ENCODE measurements at regions not wholly inside any gene's neighbourhood (a gene's known extent, or its start where the extent isn't known, plus 50 kb on each side); places are given as distances from the start of the nearest gene placed in this dataset.

DNA sequence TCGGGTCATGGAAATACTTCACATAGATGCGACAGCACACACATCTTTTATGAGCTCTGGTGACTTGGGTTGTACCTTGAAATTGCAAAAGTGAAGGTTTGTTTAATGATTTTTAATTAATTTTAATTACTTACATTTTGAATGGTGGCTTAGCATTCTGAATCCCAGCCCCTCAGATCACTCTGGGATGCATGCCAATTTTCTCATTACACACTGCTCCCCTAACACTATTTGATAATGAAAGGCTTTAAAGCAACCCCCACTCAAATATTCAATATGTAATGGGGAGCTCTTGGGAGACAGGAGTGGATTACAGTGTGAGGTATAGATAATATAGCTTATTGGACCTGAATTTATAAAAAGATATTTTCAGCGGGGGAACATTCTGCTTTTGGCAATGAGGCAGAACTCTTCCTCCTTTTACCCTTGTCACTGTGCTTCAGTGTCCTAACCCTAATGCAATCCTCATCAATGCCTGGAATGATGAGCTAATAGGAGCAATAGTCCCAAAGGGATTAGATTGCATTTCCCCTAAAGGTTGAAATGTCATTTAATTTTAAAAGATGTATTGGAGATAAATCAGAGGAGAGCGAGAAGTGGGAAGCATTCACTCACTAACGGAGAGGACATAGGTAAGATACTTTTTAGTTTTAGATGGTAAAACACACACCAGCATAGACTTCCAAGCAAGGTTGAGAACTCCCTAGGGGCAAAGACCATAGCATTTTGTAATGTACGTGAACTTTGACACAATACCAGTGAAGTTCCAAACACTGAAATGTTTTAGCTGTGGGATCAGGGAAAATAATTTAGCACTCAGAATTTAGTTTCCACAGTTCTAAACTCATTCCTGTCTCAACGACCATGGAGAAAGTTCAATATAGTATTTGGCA is 384.1 kb upstream of the PLXNA2 start:
- ChIA-PET POLR2A (interaction anchor here (0.6 kb wide), 1 partner anchor 176 kb away, joined by 3 read pairs; no protein-coding TSS in a partner anchor), CTCF (interaction anchor here (0.7 kb wide), 1 partner anchor 10 kb away, joined by 3 read pairs; no protein-coding TSS in a partner anchor)
- no peaks in the 10 kb centered on the region for H3K9me3 ChIP-seq (ENCODE audit: control insufficient read depth, insufficient read depth, low read depth, low read length)
- no peaks in the 10 kb centered on the region for H3K4me1 ChIP-seq (ENCODE audit: control insufficient read depth, insufficient read depth, low read length)
- H3K27ac ChIP-seq (ENCODE audit: extremely low read depth, low read depth, low read length), result no peak overlapping the region
- no peak overlapping the region for H3K4me3 ChIP-seq (ENCODE audit: low read depth, low read length)
- H3K36me3 ChIP-seq (ENCODE audit: control insufficient read depth in 2 of 2, insufficient read depth in 1 of 2, low read length in 2 of 2), result no peaks in the 10 kb centered on the region
- TF ChIP-seq ZNF626 (tag by site-specific recombination; IDR thresholded peaks at IDR 0.05) (no peak), GFI1B (tag by site-specific recombination; IDR thresholded peaks at IDR 0.05) (no peak), ZNF707 (tag by site-specific recombination; IDR thresholded peaks at IDR 0.05) (no peak), TCF7L2 (IDR thresholded peaks at IDR 0.05; ENCODE audit: borderline replicate concordance, low read depth, low read length) (no peak), ZNF747 (tag by site-specific recombination; IDR thresholded peaks at IDR 0.05) (no peak), ZNF549 (tag by site-specific recombination; IDR thresholded peaks at IDR 0.05) (no peak), ZNF140 (tag by site-specific recombination; IDR thresholded peaks at IDR 0.05) (no peak), ZNF341 (tag by site-specific recombination; IDR thresholded peaks at IDR 0.05; ENCODE audit: low read depth) (no peak), ZNF776 (tag by site-specific recombination; IDR thresholded peaks at IDR 0.05; ENCODE audit: borderline replicate concordance) (no peak), ZNF114 (tag by site-specific recombination; IDR thresholded peaks at IDR 0.05) (no peak), ZNF2 (tag by site-specific recombination; IDR thresholded peaks at IDR 0.05) (no peak)
- TF ChIP-seq, protein P1, sequence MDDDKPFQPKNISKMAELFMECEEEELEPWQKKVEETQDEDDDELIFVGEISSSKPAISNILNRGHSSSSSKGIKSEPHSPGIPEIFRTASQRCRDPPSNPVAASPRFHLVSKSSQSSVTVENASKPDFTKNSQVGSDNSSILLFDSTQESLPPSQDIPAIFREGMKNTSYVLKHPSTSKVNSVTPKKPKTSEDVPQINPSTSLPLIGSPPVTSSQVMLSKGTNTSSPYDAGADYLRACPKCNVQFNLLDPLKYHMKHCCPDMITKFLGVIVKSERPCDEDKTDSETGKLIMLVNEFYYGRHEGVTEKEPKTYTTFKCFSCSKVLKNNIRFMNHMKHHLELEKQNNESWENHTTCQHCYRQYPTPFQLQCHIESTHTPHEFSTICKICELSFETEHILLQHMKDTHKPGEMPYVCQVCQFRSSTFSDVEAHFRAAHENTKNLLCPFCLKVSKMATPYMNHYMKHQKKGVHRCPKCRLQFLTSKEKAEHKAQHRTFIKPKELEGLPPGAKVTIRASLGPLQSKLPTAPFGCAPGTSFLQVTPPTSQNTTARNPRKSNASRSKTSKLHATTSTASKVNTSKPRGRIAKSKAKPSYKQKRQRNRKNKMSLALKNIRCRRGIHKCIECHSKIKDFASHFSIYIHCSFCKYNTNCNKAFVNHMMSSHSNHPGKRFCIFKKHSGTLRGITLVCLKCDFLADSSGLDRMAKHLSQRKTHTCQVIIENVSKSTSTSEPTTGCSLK (tag by site-specific recombination; IDR thresholded peaks at IDR 0.05), result no peak
- TF ChIP-seq, protein P2, sequence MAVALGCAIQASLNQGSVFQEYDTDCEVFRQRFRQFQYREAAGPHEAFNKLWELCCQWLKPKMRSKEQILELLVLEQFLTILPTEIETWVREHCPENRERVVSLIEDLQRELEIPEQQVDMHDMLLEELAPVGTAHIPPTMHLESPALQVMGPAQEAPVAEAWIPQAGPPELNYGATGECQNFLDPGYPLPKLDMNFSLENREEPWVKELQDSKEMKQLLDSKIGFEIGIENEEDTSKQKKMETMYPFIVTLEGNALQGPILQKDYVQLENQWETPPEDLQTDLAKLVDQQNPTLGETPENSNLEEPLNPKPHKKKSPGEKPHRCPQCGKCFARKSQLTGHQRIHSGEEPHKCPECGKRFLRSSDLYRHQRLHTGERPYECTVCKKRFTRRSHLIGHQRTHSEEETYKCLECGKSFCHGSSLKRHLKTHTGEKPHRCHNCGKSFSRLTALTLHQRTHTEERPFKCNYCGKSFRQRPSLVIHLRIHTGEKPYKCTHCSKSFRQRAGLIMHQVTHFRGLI (tag by site-specific recombination; IDR thresholded peaks at IDR 0.05), result no peak

DNA sequence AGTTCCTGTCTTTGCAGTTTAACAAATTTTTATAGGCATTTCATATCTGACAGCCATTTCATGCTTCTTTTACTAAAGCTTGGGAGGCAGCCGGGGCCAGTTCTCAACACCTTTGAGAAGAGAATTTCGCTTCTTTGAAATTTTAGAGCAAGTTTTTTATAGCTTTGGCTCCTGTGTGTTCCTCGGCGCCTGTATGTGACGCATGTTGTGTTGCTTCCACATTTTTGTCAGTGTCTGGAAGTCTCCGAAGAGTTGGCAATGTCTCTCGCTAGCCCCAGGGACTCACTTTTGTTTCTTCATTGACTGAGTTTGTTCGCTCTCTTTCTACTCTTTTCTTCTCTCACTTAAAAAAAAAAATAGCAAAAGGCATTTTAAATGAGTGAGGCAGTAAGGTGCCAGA is 386.9 kb upstream of the PLXNA2 start:
- POLR2A ChIA-PET, result no interaction called here
- no peaks in the 10 kb centered on the region for H3K4me1 ChIP-seq (ENCODE audit: control insufficient read depth, insufficient read depth, low read length)
- H3K4me3 ChIP-seq (ENCODE audit: low read depth, low read length), result no peak overlapping the region
- H3K9me3 ChIP-seq (ENCODE audit: control insufficient read depth, insufficient read depth, low read depth, low read length), result no peaks in the 10 kb centered on the region
- no peaks in the 10 kb centered on the region for H3K36me3 ChIP-seq (ENCODE audit: control insufficient read depth in 2 of 2, insufficient read depth in 1 of 2, low read length in 2 of 2)
- H3K27ac ChIP-seq (ENCODE audit: extremely low read depth, low read depth, low read length), result no peak overlapping the region
- CTCF ChIA-PET, result interaction anchor here (0.6 to 0.9 kb wide), 4 partner anchors 50 to 637 kb away, joined by 3 read pairs; no protein-coding TSS in a partner anchor
- TF ChIP-seq ZEB2 (tag by site-specific recombination; IDR thresholded peaks at IDR 0.05), result no peak
- TF ChIP-seq REPIN1 (tag by site-specific recombination; IDR thresholded peaks at IDR 0.05; ENCODE audit: low read depth), result no peak
- no peak for TF ChIP-seq ZNF274 (IDR thresholded peaks at IDR 0.05; ENCODE audit: low read length)
- no peak for TF ChIP-seq ZNF274 (tag by site-specific recombination; IDR thresholded peaks at IDR 0.05; ENCODE audit: borderline replicate concordance)
- TF ChIP-seq, protein P3, sequence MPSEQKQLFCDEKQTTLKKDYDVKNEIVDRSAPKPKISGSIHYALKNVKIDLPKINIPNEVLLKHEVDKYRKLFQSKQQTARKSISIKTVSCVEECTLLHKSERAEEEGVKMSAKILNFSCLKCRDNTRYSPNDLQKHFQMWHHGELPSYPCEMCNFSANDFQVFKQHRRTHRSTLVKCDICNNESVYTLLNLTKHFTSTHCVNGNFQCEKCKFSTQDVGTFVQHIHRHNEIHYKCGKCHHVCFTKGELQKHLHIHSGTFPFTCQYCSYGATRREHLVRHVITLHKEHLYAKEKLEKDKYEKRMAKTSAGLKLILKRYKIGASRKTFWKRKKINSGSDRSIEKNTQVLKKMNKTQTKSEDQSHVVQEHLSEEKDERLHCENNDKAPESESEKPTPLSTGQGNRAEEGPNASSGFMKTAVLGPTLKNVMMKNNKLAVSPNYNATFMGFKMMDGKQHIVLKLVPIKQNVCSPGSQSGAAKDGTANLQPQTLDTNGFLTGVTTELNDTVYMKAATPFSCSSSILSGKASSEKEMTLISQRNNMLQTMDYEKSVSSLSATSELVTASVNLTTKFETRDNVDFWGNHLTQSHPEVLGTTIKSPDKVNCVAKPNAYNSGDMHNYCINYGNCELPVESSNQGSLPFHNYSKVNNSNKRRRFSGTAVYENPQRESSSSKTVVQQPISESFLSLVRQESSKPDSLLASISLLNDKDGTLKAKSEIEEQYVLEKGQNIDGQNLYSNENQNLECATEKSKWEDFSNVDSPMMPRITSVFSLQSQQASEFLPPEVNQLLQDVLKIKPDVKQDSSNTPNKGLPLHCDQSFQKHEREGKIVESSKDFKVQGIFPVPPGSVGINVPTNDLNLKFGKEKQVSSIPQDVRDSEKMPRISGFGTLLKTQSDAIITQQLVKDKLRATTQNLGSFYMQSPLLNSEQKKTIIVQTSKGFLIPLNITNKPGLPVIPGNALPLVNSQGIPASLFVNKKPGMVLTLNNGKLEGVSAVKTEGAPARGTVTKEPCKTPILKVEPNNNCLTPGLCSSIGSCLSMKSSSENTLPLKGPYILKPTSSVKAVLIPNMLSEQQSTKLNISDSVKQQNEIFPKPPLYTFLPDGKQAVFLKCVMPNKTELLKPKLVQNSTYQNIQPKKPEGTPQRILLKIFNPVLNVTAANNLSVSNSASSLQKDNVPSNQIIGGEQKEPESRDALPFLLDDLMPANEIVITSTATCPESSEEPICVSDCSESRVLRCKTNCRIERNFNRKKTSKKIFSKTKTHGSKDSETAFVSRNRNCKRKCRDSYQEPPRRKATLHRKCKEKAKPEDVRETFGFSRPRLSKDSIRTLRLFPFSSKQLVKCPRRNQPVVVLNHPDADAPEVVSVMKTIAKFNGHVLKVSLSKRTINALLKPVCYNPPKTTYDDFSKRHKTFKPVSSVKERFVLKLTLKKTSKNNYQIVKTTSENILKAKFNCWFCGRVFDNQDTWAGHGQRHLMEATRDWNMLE (tag by site-specific recombination; conservative IDR thresholded peaks at IDR 0.05; ENCODE audit: low read depth), result no peak
- TF ChIP-seq ZNF248 (tag by site-specific recombination; IDR thresholded peaks at IDR 0.05), result no peak
- TF ChIP-seq ZNF48 (tag by site-specific recombination; IDR thresholded peaks at IDR 0.05), result no peak
- no peak for TF ChIP-seq KLF16 (tag by site-specific recombination; IDR thresholded peaks at IDR 0.05)
- TF ChIP-seq, protein P4, sequence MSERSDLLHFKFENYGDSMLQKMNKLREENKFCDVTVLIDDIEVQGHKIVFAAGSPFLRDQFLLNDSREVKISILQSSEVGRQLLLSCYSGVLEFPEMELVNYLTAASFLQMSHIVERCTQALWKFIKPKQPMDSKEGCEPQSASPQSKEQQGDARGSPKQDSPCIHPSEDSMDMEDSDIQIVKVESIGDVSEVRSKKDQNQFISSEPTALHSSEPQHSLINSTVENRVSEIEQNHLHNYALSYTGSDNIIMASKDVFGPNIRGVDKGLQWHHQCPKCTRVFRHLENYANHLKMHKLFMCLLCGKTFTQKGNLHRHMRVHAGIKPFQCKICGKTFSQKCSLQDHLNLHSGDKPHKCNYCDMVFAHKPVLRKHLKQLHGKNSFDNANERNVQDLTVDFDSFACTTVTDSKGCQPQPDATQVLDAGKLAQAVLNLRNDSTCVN (tag by site-specific recombination; optimal IDR thresholded peaks at IDR 0.05), result no peak
- TF ChIP-seq ZNF664 (tag by site-specific recombination; IDR thresholded peaks at IDR 0.05), result no peak
- no peak for TF ChIP-seq ZNF112 (tag by site-specific recombination; IDR thresholded peaks at IDR 0.05)
